GM12878 (cell line): ENCODE measurements at regions not wholly inside any gene's neighbourhood (a gene's known extent, or its start where the extent isn't known, plus 50 kb on each side); places are given as distances from the start of the nearest gene placed in this dataset.

Experiments used
- ATAC-seq: fragments of 200-7000 bp; cut with Tn5 transposase; 3 replicates; pipeline ENCODE4 v1.9.1; 2020; ENCODE audit warnings: mild to moderate bottlenecking, moderate library complexity
- BruUV-seq: library from RNA; stranded (reverse); fragments of 400-500 nt; replicated peaks from 2 replicates; lab custom pipeline; 2021; lab: Mats Ljungman, UMichigan
- CTCF ChIA-PET: fragments of 300-600 bp; sonication (Branson Sonifier 250); formaldehyde crosslinking; extraction: SDS; loops from one replicate; lab custom pipeline; 2021; ENCODE audit warnings: inconsistent platforms; lab: Yijun Ruan, JAX
- POLR2A ChIA-PET: fragments of 350-600 bp; formaldehyde crosslinking; extraction: SDS; loops from one replicate; lab custom pipeline; 2021; ENCODE audit warnings: inconsistent platforms; lab: Charles Lee
- RAD21 ChIA-PET: fragments of 300-600 bp; sonication (Branson Sonifier 250); formaldehyde crosslinking; loops from one replicate; lab custom pipeline; 2023; ENCODE audit warnings: antibody characterized with exemption; ENCODE audit not compliant: unreplicated experiment; lab: Charles Lee
- SMC1A ChIA-PET: fragments of 300-600 bp; sonication (Branson Sonifier 250); formaldehyde crosslinking; loops from one replicate; lab custom pipeline; 2023; ENCODE audit not compliant: unreplicated experiment, uncharacterized antibody; lab: Charles Lee
- DNase-seq: peaks from one replicate; pipeline ENCODE4 v3.0.0-alpha.2; 2011; ENCODE audit warnings: low read depth, low spot score
- FAIRE-seq: peaks from 3 replicates; lab custom pipeline; 2011; peaks lifted over from hg19 to GRCh38; lab: Jason Lieb, UNC
- H2AFZ ChIP-seq: 2 replicates; pipeline ENCODE4 v1.6.0; 2011; ENCODE audit warnings: low read depth, low read length, control low read depth; ENCODE audit not compliant: control insufficient read depth
- H3K27ac ChIP-seq: 2 replicates; pipeline ENCODE4 v1.5.1; 2011; ENCODE audit warnings: control low read depth; ENCODE audit not compliant: control insufficient read depth, insufficient read depth
- H3K27me3 ChIP-seq, 2 experiments: replicated peaks in 1 of 2; 2 replicates each; pipeline versions ENCODE4 v1.6.0 to v1.6.1; 2011; ENCODE audit warnings: low read length in 1 of 2; ENCODE audit not compliant: control insufficient read depth in 2 of 2, insufficient read depth in 2 of 2
- H3K36me3 ChIP-seq, 2 experiments: 2 replicates each; pipeline ENCODE4 v1.5.1; 2011; ENCODE audit warnings: low read length in 1 of 2; ENCODE audit not compliant: control insufficient read depth in 2 of 2, insufficient read depth in 2 of 2
- H3K4me1 ChIP-seq: 2 replicates; pipeline ENCODE4 v1.6.1; 2011; ENCODE audit warnings: mild to moderate bottlenecking, low read length, moderate library complexity, mixed read lengths; ENCODE audit not compliant: control insufficient read depth, insufficient read depth
- H3K4me2 ChIP-seq: 2 replicates; pipeline ENCODE4 v1.6.0; 2011; ENCODE audit warnings: control low read depth; ENCODE audit not compliant: control insufficient read depth, insufficient read depth
- H3K4me3 ChIP-seq: fragments of 200-600 bp; sonication (generic); 2 replicates; pipeline ENCODE4 v1.5.1; 2016
- H3K79me2 ChIP-seq: 2 replicates; pipeline ENCODE4 v1.6.0; 2011; ENCODE audit warnings: low read length; ENCODE audit not compliant: control insufficient read depth, insufficient read depth
- H3K9ac ChIP-seq: 2 replicates; pipeline ENCODE4 v1.8.0; 2011; ENCODE audit warnings: low read length, control low read depth, mixed read lengths; ENCODE audit not compliant: control insufficient read depth, insufficient read depth
- H3K9me3 ChIP-seq: replicated peaks from 3 replicates; pipeline ENCODE4 v1.5.1; 2011; ENCODE audit warnings: mild to moderate bottlenecking, low read length; ENCODE audit not compliant: control insufficient read depth, insufficient read depth
- H4K20me1 ChIP-seq: 2 replicates; pipeline ENCODE4 v1.6.0; 2011; ENCODE audit not compliant: control insufficient read depth, insufficient read depth
- DPF2 ChIP-seq: fragments of 450-650 bp; IDR thresholded peaks from 2 replicates; pipeline ENCODE4 v1.6.1; 2017; ENCODE audit warnings: mild to moderate bottlenecking
- ELK1 ChIP-seq: IDR thresholded peaks from 2 replicates; pipeline ENCODE4 v1.6.1; 2012; ENCODE audit warnings: low read depth, low read length, improper control_type of control experiment
- EZH2 ChIP-seq: IDR thresholded peaks from 2 replicates; pipeline ENCODE4 v1.6.1; 2012; ENCODE audit warnings: low read depth, mild to moderate bottlenecking, control low read depth, inconsistent platforms, low read length, borderline replicate concordance; ENCODE audit not compliant: control insufficient read depth
- IKZF1 ChIP-seq: fragments of 450-650 bp; conservative IDR thresholded peaks from 2 replicates; pipeline ENCODE4 v1.6.1; 2017; ENCODE audit warnings: antibody characterized with exemption, mild to moderate bottlenecking
- JUND ChIP-seq: IDR thresholded peaks from 2 replicates; pipeline ENCODE4 v1.6.1; 2012; ENCODE audit warnings: low read depth, mild to moderate bottlenecking, low read length, improper control_type of control experiment, moderate library complexity
- KAT2A ChIP-seq: conservative IDR thresholded peaks from 2 replicates; pipeline ENCODE4 v1.6.1; 2011; ENCODE audit warnings: low read depth, low read length; ENCODE audit not compliant: control insufficient read depth
- NFIC ChIP-seq: IDR thresholded peaks from 2 replicates; pipeline ENCODE4 v1.6.1; 2012; ENCODE audit warnings: low read depth, mild to moderate bottlenecking, inconsistent platforms, low read length, moderate library complexity
- PBX3 ChIP-seq: IDR thresholded peaks from 2 replicates; pipeline ENCODE4 v1.6.1; 2011; ENCODE audit warnings: mild to moderate bottlenecking, low read depth, low read length, moderate library complexity; ENCODE audit not compliant: insufficient replicate concordance
- RBBP5 ChIP-seq: fragments of 200-600 bp; sonication (generic); conservative IDR thresholded peaks from 2 replicates; pipeline ENCODE4 v1.6.1; 2016
- RELB ChIP-seq: fragments of 450-650 bp; IDR thresholded peaks from 2 replicates; pipeline ENCODE4 v1.6.1; 2017; ENCODE audit warnings: low read depth, mild to moderate bottlenecking, moderate library complexity
- RFX5 ChIP-seq: IDR thresholded peaks from 2 replicates; pipeline ENCODE4 v1.6.1; 2011; ENCODE audit warnings: low read depth, low read length, improper control_type of control experiment
- SP1 ChIP-seq: IDR thresholded peaks from one replicate; pipeline ENCODE4 v1.6.1; 2011; ENCODE audit warnings: low read depth, low read length
- SUZ12 ChIP-seq: fragments of 200-600 bp; sonication (generic); IDR thresholded peaks from one replicate; pipeline ENCODE4 v1.6.1; 2018; ENCODE audit warnings: antibody characterized with exemption, mild to moderate bottlenecking; ENCODE audit not compliant: unreplicated experiment
- TBL1XR1 ChIP-seq: IDR thresholded peaks from 2 replicates; pipeline ENCODE4 v1.6.1; 2012; ENCODE audit warnings: low read depth, low read length, improper control_type of control experiment
- WGBS: methylation state at CpG from one replicate; pipeline ENCODE4 v1.1.6; 2016; ENCODE audit warnings: low lambda C conversion rate; ENCODE audit not compliant: insufficient replicate concordance, insufficient coverage; ENCODE audit errors: missing lambda C conversion rate; 5-methylcytosine and 5-hydroxymethylcytosine counted together
- in situ Hi-C: fragments of 300-500 bp; cut with MboI; formaldehyde crosslinking; loops from 9 replicates; pipeline ENCODE4 v1.14.3; 2018; ENCODE audit warnings: mixed read lengths
- intact Hi-C: fragments of 100-400 bp; cut with micrococcal nuclease; formaldehyde crosslinking; loops from one replicate; pipeline ENCODE4 v1.14.2; 2022; ENCODE audit not compliant: unreplicated experiment

- no peak for DNase-seq
- ChIA-PET CTCF (no interaction called here), SMC1A (interaction anchor here (0.9 kb wide), 1 partner anchor 276 kb away, joined by 3 read pairs; no protein-coding TSS in a partner anchor), POLR2A (no interaction called here), RAD21 (no interaction called here)
- H3K36me3 ChIP-seq: no peaks in the 10 kb centered on the region
- no peak for ATAC-seq
- no peak overlapping the region for H2AFZ ChIP-seq
- H3K27me3 ChIP-seq: peaks cover 2 to 15% of the 10 kb centered on the region in 2 experiments; a peak in 3 of 4 replicates
- no peak for TF ChIP-seq ELK1
- no peak for FAIRE-seq
- no TSS peak for BruUV-seq
- intact Hi-C loops (no loop called here), in situ Hi-C loops (no loop called here)
- no peaks in the 10 kb centered on the region for H4K20me1 ChIP-seq
- no peak overlapping the region for H3K27ac ChIP-seq
- no peak overlapping the region for H3K9ac ChIP-seq
- no peak overlapping the region for H3K4me3 ChIP-seq
- no peak overlapping the region for H3K4me2 ChIP-seq
- WGBS: 42% methylated on average over 4 of the region's 4 CpGs
- H3K4me1 ChIP-seq: no peaks in the 10 kb centered on the region
- no peaks in the 10 kb centered on the region for H3K79me2 ChIP-seq
- H3K9me3 ChIP-seq: no peaks in the 10 kb centered on the region
Measured at GRCh38 chr2:45166229-45166890, 157.1 kb upstream of the SIX2 start.

GRCh38 chr2:45162711-45163110 is 153.5 kb upstream of the SIX2 start:
- TF ChIP-seq RBBP5 (no peak), IKZF1 (no peak), KAT2A (no peak), RELB (no peak), PBX3 (no peak), JUND (no peak), SP1 (no peak), DPF2 (no peak), SUZ12 (no peak), NFIC (no peak), EZH2 (no peak), TBL1XR1 (no peak), RFX5 (no peak)
- Histone ChIP-seq H3K79me2 (no peaks in the 10 kb centered on the region), H3K4me3 (no peak overlapping the region), H3K36me3 (no peaks in the 10 kb centered on the region), H3K4me1 (no peaks in the 10 kb centered on the region), H3K27me3 (peaks cover 1 to 3% of the 10 kb centered on the region in 2 experiments; a peak in 2 of 4 replicates), H4K20me1 (no peaks in the 10 kb centered on the region), H3K9me3 (no peaks in the 10 kb centered on the region), H3K4me2 (no peak overlapping the region), H3K27ac (no peak overlapping the region), H3K9ac (no peak overlapping the region), H2AFZ (no peak overlapping the region)
- ChIA-PET POLR2A (no interaction called here), SMC1A (no interaction called here), CTCF (no interaction called here), RAD21 (interaction anchor here (0.8 kb wide), 1 partner anchor 137 kb away, joined by 3 read pairs; no protein-coding TSS in a partner anchor)
- DNase-seq (no peak), ATAC-seq (no peak), FAIRE-seq (no peak)
- 0% methylated on average over 1 of the region's 1 CpG for WGBS
- no TSS peak for BruUV-seq
- intact Hi-C loops (no loop called here), in situ Hi-C loops (no loop called here)
